LHCN-M2 (cell line): ENCODE measurements at regions not wholly inside any gene's neighbourhood (a gene's known extent, or its start where the extent isn't known, plus 50 kb on each side); places are given as distances from the start of the nearest gene placed in this dataset.
"Not testable (repeated sequence)": the region's sequence is repeated elsewhere in the genome, so short reads cannot be mapped to it uniquely, and the experiment has no call there.

Experiments used
- DNase-seq: peaks from one replicate; pipeline ENCODE4 v3.0.0-alpha.2; 2012; ENCODE audit warnings: low read depth

DNA sequence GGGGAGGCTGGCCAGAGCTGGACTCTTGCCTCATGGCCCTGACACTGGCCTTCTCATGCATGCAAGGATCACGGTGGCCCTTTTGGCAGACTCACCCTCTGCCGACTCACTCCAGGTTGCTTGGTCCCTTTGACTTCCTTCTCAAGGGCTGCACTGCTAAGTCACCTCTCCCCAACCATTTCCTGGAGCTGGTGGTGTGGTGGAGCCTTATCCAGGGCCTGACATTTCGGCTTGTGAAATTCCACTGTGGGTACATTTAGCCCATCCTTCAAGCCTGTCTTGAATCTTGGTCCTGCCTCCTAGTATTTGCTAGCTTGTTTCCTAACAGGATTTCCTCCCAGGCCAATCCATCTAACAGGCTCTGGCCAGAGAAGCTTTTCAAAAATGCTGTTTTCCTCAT is 52.6 kb upstream of the JUN start:
- DNase-seq: no peak

DNA sequence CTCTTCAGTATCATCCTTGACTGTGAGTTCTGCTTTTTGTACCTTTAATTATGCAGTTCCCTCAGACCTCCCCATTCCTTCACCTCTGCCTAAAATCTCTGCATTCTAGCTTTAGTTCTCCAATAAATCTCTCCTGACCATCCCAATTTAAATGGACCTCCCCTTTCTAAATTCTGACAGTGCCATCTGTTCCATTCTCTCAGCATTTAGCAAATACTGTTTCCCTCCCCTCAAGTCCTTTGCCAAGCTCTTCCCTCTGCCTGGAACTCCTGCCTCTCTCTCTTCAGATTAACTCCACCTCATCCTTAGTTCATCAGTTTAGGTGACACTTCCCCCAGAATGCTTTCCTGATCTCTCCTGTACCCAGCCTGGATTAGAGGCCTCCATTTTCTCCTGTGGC is 54.0 kb upstream of the JUN start:
- no peak for DNase-seq

DNA sequence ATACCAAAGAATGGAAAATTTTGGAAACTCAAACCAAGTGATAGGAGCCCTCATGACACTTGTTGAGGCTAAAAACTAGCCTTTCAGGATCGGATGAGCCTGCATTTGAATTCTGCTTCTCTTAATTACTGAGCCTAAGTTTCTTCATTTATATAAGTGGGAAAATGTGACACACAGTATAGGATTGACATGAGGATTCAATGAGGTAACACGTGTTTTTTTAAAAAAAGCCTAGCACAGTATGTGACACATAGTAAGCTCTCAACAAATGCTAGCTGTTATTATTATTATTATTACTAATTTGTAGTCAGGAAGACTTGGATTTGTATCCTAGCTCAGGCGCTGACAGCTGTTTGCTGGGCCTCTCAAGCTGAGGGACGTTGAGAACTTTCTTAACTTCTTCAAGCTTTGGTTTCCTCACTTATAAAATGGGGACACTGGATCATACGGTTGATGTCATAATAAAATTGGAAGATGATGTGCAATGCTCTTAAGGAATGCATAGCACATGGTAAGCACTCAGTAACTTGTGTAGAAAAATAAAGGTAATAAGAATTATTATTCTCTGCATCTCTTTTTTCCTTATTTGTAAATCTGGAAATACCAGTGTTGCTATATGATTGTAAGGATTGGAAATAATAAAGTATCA is 55.4 kb upstream of the JUN start:
- DNase-seq: no peak

DNA sequence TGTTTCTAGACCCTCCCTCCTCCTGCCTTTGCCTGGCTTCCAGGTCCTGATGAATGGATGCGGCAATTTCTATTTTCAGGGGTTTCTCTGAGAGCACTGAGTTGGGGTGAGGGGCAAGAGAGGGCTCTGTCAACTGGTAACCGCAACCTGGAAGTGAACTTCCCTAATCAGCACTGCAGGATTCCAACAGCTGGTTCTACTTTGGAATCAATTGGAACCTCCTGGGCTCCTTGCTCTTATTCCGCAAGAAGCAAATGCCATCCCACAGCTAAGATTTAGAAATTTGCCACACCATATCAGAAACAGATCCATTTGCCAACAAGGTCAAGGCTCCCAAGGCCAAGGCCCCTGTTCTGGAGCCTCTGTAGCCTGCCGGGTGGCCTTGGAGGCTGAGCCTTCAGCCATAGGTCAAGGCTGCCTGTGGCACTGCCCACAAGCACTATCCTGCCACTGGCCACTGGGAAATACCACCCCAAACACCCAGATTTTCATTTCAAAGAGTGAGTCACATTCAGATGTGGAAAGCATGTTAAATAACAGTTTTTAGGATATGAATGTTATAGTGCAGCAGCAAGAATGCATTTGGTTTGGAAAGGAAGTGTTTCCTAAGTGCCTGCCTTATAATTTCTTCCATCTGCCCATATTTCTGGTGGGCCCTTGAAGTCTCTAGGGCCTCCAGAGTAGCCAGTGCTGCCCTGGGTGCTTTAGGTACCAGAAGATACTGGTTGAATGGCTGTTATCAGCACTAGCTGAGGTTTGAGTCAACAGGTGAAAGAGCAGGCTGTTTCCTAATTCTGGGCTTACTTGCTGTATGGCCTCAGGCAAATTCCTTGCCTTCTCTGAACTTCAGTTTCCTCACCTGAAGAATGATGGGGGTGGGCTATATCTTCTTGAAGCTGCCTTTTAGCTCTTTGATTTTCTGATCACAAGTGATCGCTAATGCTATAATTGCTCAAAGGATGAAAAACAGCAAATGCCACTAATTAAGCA is 56.3 kb upstream of the JUN start:
- peak; percentile 66 for DNase-seq

DNA sequence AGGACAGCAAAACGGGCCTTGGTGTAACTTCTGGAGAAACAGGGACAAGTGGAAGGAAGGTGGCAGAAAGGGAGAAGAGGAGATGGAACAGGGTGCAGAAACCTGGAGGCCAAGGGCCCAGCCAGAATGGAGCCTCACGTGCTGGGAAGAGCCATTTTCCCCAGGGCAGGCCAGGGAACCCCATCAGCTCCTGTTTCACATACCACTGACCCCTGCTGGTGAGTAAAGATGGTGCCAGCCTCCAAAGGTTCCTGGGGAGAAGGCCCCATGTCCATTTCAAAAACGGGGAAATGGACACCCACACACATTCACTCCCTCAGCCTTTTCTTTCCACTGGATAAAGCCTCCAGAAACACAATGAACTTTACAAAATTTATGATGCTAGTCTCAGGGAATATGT is 57.6 kb upstream of the JUN start:
- DNase-seq: no peak

DNA sequence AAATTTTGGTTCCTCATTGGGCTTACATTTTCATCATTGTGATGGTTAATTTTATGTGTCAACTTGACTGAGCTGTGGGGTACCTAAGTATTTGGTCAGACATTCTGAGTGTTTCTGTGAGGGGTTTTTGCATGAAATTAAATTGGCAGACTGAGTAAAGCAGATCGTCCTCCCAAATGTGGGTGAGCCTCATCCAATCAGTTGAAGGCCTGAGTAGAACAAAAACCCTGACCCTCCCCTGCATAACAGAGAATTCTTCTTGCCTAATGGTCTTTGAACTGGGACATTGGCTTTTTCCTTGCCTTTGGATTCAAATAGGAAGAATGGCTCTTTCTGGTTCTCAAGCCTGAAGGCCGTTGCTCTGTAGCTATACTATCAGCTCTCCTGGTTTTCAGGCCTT is 59.1 kb upstream of the JUN start:
- no peak for DNase-seq

DNA sequence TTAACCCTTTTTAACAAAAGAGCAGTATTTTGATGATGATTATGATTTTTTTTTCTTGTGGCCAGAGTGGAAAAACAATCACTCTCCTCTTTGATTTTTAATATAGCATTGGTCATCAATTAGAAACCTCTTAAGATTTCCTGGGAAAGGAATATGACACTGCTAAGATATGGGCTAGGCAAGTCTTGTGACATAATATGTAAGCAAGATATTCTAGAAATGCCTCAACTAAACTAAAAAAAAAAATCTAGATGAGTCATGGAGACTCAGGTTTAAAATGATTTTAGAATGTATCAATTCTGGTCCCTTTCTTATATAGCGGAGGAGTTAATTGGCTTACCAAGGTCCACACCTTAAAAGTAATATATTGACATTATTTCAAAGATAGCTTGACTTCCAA is 60.3 kb upstream of the JUN start:
- no peak for DNase-seq

DNA sequence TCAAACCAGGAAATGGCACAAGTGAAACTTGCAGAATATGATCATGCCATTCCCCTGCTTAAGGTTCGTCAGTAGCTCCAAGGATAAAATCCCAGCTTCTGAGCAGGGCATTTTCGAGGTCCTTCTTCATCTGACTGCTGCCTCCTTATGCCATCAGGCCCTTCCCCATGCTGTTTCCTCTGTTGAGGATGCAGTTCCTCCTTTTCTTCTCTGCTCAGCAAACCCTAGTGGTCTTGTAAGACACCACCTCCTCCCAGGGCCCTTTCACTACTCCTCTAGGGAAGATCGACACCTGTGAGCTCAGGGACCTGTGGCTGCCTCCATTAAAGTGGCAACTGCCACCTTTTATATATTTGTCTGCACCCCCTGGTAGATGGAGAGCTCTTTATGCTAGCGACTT is 62.1 kb upstream of the JUN start:
- DNase-seq: no peak

DNA sequence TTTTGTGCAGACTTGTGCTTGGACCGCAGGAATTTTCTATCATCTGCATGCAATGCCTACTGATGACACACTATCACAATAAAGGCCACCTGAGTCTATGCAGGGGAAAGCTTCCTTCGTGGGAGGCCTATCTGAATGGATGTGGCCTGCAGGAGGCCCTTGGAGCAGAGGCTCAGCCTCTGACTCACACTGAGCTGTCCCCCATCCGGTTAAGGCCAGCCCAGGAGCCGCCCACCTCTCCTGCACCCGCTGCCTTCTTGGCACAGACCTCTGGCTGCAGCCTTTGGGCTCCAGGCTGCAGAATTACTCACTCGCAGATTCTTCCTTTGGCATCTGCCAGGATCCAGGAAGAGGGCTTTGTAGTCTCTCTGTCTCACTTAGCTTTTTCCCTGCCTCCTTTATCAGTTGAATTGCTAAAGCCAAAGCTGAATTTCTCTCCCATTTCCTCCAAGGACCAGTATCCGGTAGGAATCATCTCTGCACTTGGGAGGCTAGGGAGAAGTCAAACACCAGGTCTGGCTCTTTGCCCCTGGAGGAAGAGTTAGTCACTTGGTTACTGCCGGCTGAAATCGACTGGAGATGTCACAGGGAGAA is 65.1 kb upstream of the JUN start:
- peak; percentile 98 for DNase-seq

DNA sequence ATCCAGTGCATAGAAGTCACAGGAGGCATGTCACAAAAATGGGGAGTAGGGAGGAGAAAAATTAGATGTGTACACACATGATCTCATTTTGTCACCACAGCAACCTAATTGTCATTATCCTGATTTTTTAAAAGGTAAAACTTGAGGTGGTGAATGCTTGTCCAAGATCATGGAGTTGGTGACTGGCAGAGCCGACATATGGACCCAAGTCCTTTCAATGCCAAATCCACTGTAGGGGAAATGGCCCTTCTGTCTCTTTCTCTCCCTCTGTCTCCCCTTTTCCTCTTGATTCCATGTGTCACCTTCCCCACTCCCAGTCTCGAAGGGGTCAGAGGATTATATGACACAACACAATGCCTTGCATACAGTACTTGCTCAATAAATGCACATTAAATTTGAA is 65.7 kb upstream of the JUN start:
- DNase-seq: no peak

DNA sequence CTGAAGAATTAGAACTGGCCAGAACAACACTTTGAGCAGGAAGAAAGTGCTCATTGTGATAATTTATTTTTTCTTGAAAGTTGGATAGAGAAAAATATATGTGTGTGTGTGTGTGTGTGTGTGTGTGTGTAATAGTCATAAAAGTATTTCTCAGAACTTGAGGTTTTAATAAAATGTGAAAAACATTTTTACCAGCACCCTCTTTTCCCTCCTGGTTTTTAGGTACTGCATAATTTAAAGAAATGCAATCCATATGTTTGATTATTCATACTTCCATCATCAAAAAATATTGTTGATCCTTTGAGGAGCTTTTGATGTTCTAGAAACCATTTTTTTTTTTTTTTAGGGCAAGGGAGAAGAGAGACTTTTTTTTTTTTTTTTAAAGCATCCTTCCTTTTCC is 66.8 kb upstream of the JUN start:
- DNase-seq: no peak

DNA sequence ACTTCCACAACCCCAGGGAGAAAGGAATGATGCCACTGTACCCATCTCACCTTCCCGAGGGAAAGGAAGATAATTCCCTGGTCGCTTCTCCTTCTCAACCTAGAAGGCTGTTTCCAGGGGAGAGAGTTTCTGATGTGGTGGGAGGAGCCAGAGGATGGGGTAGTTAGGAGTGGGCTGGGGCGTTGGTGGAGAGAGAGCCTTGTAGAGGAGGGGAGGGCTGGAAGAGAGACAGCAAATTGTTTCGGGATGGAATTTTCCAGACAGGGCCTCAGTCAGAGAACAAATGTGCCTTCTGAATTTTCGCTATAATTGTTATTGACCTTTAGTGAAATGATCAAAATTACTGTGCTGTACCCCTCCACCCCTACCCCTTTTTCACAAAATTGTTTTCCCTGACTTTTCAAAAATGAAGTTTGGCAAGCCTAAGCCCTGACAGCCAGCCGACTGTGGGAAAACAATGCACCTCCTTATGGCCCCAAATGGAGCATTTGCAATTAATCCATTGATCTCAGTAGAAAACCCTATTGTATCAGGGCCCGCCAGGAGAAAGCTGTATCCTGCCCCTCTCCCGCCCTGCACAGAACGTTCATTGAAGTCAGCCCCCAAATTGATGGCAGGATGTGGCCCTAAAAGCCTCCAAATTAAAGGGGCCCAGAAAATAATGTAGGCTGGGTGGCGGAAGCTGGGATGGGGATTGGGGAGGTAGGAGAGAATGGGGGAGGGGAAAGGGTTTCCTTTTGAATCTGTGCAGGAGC is 69.1 kb upstream of the JUN start:
- no peak for DNase-seq

DNA sequence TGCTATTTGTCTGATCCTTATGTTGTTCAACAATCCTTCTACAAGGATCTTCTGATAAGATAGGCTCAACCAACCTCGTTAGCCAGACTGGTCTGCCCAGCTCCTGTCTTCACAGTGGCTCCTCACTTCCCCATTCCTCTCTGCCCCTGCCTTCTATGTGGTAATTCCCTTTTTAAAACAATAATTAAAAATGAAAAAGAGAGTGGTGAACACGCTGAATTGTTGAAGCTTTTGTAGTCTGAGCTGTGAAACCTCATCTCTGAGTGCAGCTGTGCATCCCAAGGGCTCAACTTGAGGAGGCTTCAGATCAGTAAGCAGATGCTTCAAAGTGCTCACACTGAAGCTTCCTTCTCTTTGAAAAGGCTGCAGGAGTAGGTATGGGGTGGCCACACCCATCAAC is 70.7 kb upstream of the JUN start:
- DNase-seq: no peak

DNA sequence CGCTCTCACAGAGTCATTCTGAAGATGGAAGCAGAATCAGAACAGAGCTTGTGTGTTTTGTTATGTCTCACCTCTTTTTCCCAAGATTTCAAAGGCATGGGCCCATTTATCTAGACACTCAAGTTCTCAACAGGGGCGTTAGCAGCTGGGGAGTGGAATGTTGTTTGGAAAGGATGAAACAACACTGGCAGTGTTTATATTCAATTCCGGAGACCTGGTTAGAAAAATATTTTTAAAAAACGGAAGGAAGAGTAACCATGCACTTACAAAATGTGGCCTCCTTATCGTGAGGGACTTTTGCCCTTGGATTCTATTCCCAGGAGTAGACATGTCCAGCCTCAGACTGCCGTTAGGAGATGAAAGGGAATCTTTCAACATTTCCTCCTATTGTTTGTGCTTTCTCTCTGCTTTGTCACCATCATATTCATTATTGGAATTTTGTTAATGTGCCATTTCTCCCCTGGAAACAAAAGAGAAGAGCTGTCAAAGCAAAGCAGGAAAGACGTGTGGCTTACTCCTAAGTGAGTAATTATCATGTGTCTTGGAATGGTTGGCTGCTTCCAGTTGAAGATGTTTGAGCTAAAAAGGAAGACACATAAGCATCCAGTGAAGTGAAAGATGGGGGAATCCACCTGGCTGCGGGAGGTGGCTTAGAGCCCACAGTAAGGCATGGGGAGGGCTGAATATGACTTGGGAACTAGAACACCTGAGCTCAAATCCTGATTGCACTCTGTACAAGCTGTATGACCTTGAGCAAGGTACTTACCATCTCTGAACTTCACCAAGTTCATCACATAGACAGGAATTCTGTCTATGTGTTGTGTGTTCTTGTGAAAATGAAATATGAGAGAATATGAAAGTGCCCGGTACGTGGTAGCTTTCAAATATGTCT is 71.7 kb upstream of the JUN start:
- no peak for DNase-seq

DNA sequence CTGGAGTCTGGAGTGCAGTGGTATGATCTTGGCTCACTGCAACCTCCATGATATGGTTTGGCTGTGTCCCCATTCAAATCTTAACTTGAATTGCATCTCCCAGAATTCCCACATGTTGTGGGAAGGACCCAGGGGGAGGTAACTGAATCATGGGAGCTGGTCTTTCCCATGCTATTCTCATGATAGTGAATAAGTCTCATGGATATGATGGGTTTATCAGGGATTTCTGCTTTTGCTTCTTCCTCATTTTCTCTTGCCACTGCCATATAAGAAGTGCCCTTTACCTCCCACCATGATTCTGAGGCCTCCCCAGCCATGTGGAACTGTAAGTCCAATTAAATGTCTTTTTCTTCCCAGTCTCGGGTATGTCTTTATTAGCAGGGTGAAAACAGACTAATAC is 72.4 kb upstream of the JUN start:
- not testable (repeated sequence) for DNase-seq

DNA sequence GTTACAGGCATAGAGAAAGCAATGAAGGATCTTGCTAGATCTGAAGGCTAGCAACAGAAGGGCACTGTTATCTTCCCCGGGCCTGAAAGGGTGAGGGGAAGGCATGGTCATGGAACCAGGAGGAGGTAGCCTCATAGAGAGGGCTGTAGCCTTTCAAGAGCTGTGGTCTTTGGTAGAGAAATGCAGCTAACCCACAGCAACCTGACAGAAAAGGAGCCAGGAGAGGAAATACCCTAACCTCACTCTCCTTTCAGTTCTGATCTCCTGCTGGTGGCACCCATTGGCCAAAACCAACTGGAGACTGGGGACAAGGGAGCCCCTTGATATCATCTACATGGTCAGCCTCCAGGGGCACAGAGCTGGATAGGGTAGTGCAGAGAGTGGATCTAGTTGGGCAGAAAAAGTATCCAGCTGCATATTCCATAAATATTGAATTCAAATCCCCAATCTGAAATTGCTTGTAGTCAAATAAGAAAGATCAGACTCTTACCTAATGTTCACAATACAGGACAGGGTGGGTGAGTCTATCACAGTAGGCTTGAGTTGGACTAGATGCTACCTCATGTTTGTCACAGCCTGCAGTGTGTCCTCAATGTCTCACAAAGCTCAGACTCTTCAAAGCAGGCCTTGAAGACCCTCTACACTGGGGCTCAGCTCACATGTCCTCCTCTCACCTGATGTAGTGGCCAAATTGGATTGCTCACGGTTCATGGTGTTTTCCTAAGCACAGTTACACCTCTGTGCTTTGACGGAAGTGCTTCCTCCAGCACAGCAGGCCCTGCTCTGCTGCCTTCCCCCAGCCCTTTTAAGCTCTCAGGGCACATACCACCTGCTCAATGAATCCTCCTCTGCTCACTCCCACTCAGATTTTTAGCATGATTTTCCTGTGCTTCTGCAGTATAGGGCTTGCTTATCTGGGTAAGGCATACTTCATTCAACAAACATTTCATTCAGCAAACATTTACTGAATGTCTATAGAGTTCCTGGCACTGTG is 74.1 kb upstream of the JUN start:
- no peak for DNase-seq

DNA sequence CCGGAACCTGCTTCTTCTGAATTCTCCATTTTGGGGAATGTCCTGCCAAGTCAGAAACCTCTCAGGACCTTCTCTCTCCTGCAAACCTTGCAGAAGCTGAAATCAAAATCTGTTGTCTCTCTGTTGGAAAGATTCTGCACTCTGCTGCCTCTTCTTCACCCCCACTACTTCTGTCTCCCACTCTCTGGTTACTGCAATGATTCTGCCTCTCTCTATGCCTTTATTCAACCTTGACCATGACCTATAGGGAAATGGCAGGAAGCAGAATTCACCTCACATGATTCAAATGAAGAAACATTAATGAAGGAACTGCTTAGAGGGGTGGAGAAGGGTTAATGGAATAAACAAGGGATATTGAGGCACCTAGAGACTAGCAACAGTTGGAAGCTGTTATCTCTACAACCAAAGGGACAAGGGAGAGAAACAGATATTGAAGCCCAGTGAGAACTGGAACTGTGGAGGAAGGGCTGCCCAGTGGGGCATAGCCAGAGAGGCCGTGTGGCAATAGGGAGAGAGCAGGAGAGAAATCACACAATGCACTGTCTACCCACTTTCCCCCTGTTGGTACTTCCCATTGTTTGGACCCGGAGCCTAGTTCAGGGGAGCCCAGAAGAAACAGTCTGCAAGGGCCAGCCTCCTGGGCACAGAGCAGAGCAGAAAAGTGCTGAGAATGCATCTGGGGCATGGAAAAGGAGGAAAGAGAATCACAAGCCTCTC is 76.1 kb upstream of the JUN start:
- DNase-seq: no peak

DNA sequence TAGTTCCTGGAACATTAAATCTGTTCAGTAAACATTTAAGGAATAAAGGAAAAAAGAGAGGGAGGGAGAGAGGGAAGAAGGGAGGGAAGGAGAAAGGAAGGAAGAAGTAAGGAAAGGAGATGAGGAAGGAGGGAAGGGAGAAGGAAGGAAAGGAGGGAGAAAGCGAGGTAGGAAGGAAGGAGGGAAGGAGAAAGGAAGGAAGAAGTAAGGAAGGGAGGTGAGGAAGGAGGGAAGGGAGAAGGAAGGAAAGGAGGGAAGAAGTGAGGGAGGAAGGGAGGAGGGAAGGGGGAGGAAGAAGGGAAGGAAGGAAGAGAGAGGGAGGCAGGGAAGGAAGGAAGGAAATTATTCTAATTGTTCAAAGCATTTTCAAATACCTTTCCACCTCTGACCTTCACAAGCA is 77.2 kb upstream of the JUN start:
- DNase-seq: no peak

DNA sequence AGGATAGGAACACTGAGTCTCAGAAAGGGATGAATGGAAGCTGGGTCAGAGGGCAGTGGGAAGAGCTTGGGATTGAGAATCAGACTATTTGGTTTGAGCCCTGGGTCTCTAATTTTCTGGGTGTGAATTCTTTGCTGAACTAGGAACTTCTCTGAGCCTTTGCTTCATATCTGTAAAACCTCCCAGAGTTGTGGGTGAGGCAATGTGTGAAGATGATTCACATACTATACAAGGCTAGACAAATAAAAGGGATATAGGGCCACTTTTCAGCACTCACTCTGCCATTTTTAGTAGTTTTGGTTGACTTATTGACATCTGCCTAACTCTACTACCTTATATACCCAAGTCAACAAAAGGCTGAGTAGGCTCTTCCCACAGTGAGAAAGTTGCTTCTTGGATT is 77.7 kb upstream of the JUN start:
- no peak for DNase-seq
